Gastroesophageal sphincter (tissue), 4 donors: ENCODE measurements at regions not wholly inside any gene's neighbourhood (a gene's known extent, or its start where the extent isn't known, plus 50 kb on each side); places are given as distances from the start of the nearest gene placed in this dataset.

Source experiments
- ATAC-seq: fragments of 150-250 bp; one replicate; pipeline ENCODE4 v1.9.1; 2016; ENCODE audit warnings: mild to moderate bottlenecking, moderate library complexity
- H3K27ac ChIP-seq, 4 donors: fragments of 200-600 bp; sonication (generic) in 3 of 4; 1 replicate in 3 of 4; 2 replicates in 1 of 4; pipeline ENCODE4 v1.5.1; 2016 to 2019
- H3K27me3 ChIP-seq: fragments of 200-600 bp; sonication (generic); one replicate; pipeline ENCODE4 v1.5.1; 2019
- H3K36me3 ChIP-seq, 2 donors: fragments of 200-600 bp; sonication (generic); one replicate each; pipeline ENCODE4 v1.5.1; 2019; ENCODE audit warnings: control low read depth in 1 of 2
- H3K4me1 ChIP-seq, 3 donors: fragments of 200-600 bp; sonication (generic); 1 replicate in 2 of 3; 2 replicates in 1 of 3; pipeline ENCODE4 v1.5.1; 2016 to 2019; ENCODE audit warnings: control low read depth in 2 of 3
- H3K4me3 ChIP-seq, 2 donors: fragments of 200-600 bp; sonication (generic); one replicate each; pipeline ENCODE4 v1.5.1; 2019; ENCODE audit warnings: mild to moderate bottlenecking in 1 of 2, moderate library complexity in 1 of 2
- H3K9me3 ChIP-seq, 3 donors: fragments of 200-600 bp; sonication (generic); one replicate each; pipeline ENCODE4 v1.5.1; 2017 to 2019; ENCODE audit warnings: control low read depth in 2 of 3
- EP300 ChIP-seq: sonication (generic); formaldehyde crosslinking; IDR thresholded peaks from one replicate; pipeline ENCODE4 v1.6.1; 2017; ENCODE audit warnings: antibody characterized with exemption, mild to moderate bottlenecking
- POLR2A ChIP-seq, 2 donors: fragments of 450-650 bp; IDR thresholded peaks; one replicate each; pipeline ENCODE4 v1.6.1; 2017; ENCODE audit warnings: antibody characterized with exemption in 2 of 2, mild to moderate bottlenecking in 2 of 2, moderate library complexity in 1 of 2
- POLR2AphosphoS5 ChIP-seq: sonication (generic); formaldehyde crosslinking; IDR thresholded peaks from one replicate; pipeline ENCODE4 v1.6.1; 2017; ENCODE audit warnings: antibody characterized with exemption
- WGBS, 2 donors: methylation state at CpG; one replicate each; pipeline ENCODE4 v1.1.5; 2018; ENCODE audit warnings: low coverage in 1 of 2; 5-methylcytosine and 5-hydroxymethylcytosine counted together
- TF ChIP-seq, protein P1 (sequence below), 4 experiments: fragments of 200-600 bp in 2 of 4; fragments of 450-650 bp in 2 of 4; sonication (generic) in 1 of 4; IDR thresholded peaks; one replicate each; pipeline ENCODE4 v1.5.1; 2017 to 2019; ENCODE audit warnings: antibody characterized with exemption in 4 of 4, mild to moderate bottlenecking in 2 of 4, moderate library complexity in 2 of 4

DNA sequence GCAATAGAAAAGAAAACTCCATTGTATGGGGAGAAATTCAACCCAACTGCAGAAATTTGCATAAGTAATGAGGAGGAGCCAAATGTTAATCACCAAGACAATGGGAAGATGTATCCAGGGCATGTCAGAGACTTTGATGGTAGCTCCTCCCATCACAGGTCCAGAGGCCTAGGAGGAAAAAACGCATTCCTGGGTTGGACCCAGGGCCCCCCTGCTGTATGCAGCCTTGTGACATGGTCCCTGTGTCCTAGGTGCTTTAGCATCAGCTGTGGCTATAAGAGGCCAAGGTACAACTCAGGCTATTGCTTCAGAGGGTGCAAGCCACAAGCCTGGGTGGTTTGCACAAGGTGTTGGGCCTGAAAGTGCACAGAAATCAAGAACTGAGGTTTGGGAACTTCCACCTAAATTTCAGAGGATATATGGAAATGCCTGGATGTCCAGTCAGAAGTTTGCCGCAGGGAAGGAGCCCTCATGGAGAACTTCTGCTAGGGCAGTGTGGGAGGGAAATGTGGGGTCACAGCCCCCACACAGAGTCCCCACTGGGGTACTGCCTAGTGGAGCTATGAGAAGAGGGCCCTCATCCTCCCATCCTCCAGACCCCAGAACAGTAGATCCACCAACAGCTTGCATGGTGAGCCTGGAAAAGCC lies 162.3 kb downstream of the TGFB2 start:
- H3K4me3 ChIP-seq, result no peak overlapping the region
- TF ChIP-seq POLR2AphosphoS5, result no peak
- H3K9me3 ChIP-seq, result peaks cover 0 to 6% (median 0%) of the 10 kb centered on the region in 3 donors
- H3K27me3 ChIP-seq, result no peaks in the 10 kb centered on the region
- H3K4me1 ChIP-seq, result no peaks in the 10 kb centered on the region
- H3K36me3 ChIP-seq, result no peaks in the 10 kb centered on the region
- no peak for ATAC-seq
- WGBS, 2 donors, result 67 to 100% methylated on average over 1 of the region's 2 CpGs
- no peak overlapping the region for H3K27ac ChIP-seq

DNA sequence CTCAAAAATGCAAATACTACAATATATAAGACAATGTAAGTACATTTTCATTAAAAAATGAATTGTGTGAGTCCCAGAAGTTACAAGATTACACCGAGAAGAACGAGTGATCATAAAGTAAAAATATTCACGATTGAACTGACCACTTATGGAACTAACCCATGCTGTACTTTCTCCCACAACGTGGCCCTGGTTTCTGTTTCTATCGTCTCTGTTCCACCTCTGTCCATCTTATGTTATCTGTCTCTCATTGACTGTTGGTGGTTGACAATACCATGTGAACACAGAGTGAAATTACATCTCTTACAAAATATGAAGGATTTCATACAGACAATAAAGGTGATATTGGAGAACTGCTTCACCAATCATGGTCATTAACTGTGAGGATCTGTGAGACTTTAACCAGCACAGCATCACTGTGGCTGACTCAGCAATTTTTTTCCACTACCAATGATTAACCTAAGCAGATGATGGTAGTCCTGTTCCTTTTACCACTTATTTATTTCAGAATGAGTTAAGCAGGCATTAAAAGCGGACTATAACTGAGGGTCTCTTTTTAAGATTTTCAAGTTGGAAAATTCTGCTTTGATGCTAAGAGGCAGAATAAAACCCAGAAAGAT lies 165.1 kb downstream of the TGFB2 start:
- TF ChIP-seq, protein P1, sequence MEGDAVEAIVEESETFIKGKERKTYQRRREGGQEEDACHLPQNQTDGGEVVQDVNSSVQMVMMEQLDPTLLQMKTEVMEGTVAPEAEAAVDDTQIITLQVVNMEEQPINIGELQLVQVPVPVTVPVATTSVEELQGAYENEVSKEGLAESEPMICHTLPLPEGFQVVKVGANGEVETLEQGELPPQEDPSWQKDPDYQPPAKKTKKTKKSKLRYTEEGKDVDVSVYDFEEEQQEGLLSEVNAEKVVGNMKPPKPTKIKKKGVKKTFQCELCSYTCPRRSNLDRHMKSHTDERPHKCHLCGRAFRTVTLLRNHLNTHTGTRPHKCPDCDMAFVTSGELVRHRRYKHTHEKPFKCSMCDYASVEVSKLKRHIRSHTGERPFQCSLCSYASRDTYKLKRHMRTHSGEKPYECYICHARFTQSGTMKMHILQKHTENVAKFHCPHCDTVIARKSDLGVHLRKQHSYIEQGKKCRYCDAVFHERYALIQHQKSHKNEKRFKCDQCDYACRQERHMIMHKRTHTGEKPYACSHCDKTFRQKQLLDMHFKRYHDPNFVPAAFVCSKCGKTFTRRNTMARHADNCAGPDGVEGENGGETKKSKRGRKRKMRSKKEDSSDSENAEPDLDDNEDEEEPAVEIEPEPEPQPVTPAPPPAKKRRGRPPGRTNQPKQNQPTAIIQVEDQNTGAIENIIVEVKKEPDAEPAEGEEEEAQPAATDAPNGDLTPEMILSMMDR (IDR thresholded peaks at IDR 0.05), result no peak
- TF ChIP-seq EP300 (no peak), POLR2AphosphoS5 (no peak), POLR2A (IDR thresholded peaks at IDR 0.05) (no peak)
- H3K36me3 ChIP-seq, result no peaks in the 10 kb centered on the region
- H3K27ac ChIP-seq, result no peak overlapping the region
- ATAC-seq, result no peak
- H3K27me3 ChIP-seq, result no peaks in the 10 kb centered on the region
- H3K4me1 ChIP-seq, result no peaks in the 10 kb centered on the region
- 85 to 86% methylated on average over 6 of the region's 6 CpGs for WGBS, 2 donors
- no peak overlapping the region for H3K4me3 ChIP-seq
- H3K9me3 ChIP-seq, result peaks cover 0 to 6% (median 0%) of the 10 kb centered on the region in 3 donors

DNA sequence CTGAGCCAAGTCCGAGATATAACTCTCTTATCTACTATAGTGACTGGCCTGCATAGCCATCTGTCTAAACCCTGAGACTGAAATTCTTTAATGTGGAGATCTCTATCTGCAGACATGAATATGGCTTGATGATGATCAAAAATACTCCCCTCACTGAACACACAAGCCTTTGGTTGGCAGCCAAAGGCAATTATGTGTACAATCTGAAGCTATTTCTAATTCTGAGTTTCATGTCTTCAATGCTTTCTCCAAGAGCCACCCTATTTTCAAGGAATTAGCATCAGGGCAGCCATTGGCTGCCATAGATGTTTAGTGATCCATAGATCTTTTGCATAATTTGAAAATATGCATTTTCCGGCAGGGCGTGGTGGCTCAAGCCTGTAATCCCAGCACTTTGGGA lies 168.2 kb downstream of the TGFB2 start:
- no peak overlapping the region for H3K4me3 ChIP-seq
- no peaks in the 10 kb centered on the region for H3K4me1 ChIP-seq
- H3K9me3 ChIP-seq, result no peaks in the 10 kb centered on the region
- ATAC-seq, result no peak
- no peak for TF ChIP-seq POLR2A (IDR thresholded peaks at IDR 0.05)
- TF ChIP-seq, protein P1 (IDR thresholded peaks at IDR 0.05), result no peak
- no peak for TF ChIP-seq POLR2AphosphoS5
- TF ChIP-seq EP300, result no peak
- no peaks in the 10 kb centered on the region for H3K36me3 ChIP-seq
- WGBS, 2 donors, result 73 to 100% methylated on average over 1 of the region's 3 CpGs
- no peak overlapping the region for H3K27ac ChIP-seq
- no peaks in the 10 kb centered on the region for H3K27me3 ChIP-seq

DNA sequence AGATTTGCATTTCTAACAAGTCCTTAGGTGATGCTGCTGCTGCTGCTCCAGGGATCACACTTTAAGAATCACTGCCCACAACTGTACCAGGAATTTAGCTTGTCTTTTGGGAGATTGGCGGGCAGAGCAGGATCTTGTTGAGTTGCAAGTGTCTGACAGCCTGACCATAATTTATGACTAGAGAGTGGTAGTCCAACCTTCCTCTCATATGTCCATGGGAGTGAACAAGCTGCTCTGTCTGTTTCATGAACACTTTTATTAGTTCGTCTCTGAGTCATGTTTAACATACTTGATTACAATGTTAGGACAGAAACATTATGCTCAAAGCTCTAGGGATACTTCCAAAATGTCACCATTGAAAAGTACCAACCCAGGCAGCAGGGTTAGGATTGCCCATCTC lies 169.6 kb downstream of the TGFB2 start:
- Histone ChIP-seq H3K36me3 (no peaks in the 10 kb centered on the region), H3K9me3 (no peaks in the 10 kb centered on the region), H3K27ac (no peak overlapping the region), H3K4me1 (no peaks in the 10 kb centered on the region), H3K4me3 (no peak overlapping the region), H3K27me3 (no peaks in the 10 kb centered on the region)
- 100% methylated on average over 1 to 2 of the region's 2 CpGs for WGBS, 2 donors
- no peak for TF ChIP-seq POLR2A (IDR thresholded peaks at IDR 0.05)
- TF ChIP-seq EP300, result no peak
- TF ChIP-seq POLR2AphosphoS5, result no peak
- TF ChIP-seq, protein P1 (IDR thresholded peaks at IDR 0.05), result no peak
- ATAC-seq, result no peak

DNA sequence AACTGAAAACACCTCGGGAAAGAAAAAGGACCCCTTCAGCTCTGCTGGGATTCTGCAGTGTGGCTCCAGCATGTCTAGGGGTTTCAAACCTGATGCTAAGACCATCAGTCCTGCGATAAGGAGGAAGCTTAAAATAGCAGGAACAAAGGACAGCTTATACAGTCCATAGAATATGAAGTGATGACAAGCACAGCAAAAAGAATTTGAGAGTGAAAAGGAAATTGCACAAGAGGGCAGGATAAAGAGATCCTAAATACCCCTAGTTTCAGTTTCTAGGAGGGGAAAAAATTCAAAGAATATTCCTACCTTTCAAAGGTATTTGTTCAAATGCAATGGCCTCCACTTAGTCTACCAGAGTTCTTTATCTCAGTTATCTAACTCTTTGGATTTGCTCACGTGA lies 171.4 kb downstream of the TGFB2 start:
- H3K27me3 ChIP-seq, result no peaks in the 10 kb centered on the region
- no peaks in the 10 kb centered on the region for H3K9me3 ChIP-seq
- TF ChIP-seq POLR2AphosphoS5 (no peak), EP300 (no peak), POLR2A (IDR thresholded peaks at IDR 0.05) (no peak)
- TF ChIP-seq, protein P1 (IDR thresholded peaks at IDR 0.05), result no peak
- WGBS, 2 donors, result 69 to 93% methylated on average over 3 of the region's 3 CpGs
- ATAC-seq, result no peak
- H3K4me3 ChIP-seq, result no peak overlapping the region
- H3K27ac ChIP-seq, result no peak overlapping the region
- no peaks in the 10 kb centered on the region for H3K4me1 ChIP-seq
- H3K36me3 ChIP-seq, result no peaks in the 10 kb centered on the region
